Fibroblast of skin of left quadriceps (primary cell): ENCODE measurements at regions not wholly inside any gene's neighbourhood (a gene's known extent, or its start where the extent isn't known, plus 50 kb on each side); places are given as distances from the start of the nearest gene placed in this dataset.
"Not testable (repeated sequence)": the region's sequence is repeated elsewhere in the genome, so short reads cannot be mapped to it uniquely, and the experiment has no call there.

ENCODE experiments used
- DNase-seq, 2 experiments: peaks; one replicate each; pipeline ENCODE4 v3.0.0-alpha.2; 2013; ENCODE audit warnings: low read depth in 2 of 2

- DNase-seq: no peak
These were observed 145.1 kb upstream of the NYAP2 start for GRCh38 chr2:225254363-225254762.

GRCh38 chr2:225244933-225245332 is 154.6 kb upstream of the NYAP2 start:
- DNase-seq: no peak

DNA sequence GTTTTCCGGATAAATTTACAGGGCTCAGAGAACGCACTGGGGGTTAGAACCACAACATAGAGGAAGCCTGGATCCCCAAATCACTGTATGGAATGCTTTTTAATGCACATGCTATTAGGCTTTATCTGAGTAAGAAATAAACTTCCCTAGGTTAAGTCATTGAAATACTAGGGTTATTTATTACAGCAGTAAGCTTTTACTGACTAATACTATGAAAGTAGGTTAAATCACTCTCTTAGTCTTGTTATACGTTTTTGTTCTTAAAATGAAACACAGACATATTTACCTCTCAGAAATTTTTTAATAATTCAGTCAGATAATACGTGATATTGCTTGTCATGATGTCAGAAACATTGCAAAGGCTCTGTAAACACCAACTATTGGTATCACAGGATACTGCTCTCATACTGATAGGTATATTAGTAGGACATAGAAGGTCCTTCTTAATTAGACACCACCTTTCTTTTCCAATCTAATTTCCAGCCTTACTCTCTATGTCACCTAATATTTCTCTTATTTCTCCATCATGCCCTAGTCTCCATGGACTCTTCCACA is 162.7 kb upstream of the NYAP2 start:
- no peak for DNase-seq

GRCh38 chr2:225233234-225233633 is 166.3 kb upstream of the NYAP2 start:
- peak in 1 of 2 experiments; percentile 1 for DNase-seq

- DNase-seq: no peak
These were observed 167.6 kb upstream of the NYAP2 start for GRCh38 chr2:225231900-225232299.

- DNase-seq: not testable (repeated sequence)
These were observed 170.2 kb upstream of the NYAP2 start for GRCh38 chr2:225229346-225229745.

DNA sequence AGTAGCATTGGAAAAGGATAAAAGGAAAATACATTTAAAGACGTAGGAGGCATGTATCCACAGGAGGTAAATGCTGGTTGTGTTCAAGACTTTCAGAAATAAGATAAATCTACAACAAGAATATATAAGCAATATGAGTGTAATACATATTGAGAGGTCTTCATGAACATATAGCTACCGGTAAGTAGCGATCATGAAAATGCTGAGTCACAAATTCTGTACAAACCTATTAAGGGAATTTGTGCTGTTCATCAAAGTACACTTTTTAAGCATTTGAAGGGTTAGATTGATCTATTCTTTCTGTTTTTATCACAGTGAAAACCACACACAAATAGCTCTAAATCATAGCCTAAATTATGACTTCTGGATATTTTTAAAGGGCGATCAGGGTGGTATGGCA is 173.1 kb upstream of the NYAP2 start:
- DNase-seq: no peak

GRCh38 chr2:225223301-225223700 is 176.2 kb upstream of the NYAP2 start:
- DNase-seq: no peak

- no peak for DNase-seq
These were observed 165.2 kb upstream of the DOCK10 start for GRCh38 chr2:225207471-225207870.

DNA sequence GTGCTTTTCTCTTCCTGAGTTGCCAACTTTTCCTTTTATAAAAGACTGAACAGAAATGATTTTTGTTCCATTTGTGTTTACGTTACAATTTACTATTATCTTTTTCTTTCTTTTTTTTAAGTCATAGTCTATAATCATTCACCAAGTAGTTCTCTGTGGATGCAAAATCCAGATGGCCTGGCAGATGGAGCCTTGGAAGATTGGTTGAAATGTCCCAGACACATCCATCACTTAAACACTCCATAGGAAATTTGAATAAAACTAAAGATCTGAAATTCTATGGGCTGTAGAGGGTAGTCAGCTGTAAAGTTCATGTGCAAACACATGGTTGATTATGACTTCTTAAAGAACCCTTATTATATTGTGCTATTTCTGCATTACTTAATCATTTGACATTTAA is 164.8 kb upstream of the DOCK10 start:
- no peak for DNase-seq

- DNase-seq: no peak
These were observed 154.3 kb upstream of the DOCK10 start for GRCh38 chr2:225196579-225196978.

DNA sequence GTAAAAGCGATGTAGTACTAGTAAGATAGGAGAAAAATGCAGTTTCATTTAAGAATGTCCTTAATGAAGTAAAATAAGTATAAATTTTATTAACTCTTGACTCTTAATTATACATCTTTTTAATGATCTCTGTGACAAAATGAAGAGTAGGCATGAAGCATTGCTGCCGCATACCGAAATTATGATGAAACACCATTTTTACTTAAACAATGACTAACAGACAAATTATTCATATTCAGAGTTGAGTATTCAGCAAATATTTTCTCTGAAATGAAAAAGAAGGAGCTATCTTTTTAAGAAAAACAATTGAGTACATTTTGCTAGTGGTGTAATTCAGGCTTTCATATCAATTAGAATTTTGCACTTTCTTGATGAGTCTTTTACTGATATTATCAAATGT is 150.6 kb upstream of the DOCK10 start:
- DNase-seq: no peak

DNA sequence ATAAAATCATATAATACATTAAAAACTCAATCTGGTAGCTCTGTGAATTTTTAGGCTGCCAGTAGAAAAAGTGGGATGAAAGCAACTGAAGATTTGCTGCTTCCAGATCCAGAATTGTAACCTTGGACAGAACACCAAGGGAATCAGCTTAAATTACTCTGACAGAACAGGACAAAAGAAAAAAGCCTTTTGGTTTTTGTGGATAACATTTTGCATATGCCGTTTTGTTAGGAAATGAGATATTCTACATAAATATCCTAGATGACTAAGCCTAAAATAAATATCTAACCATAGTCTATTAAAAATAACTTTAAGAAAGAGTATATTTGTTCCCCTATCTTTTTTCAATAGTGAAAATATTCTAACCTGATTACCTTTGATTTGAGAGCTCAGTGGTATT is 148.7 kb upstream of the DOCK10 start:
- DNase-seq: no peak

GRCh38 chr2:225184948-225185347 is 142.7 kb upstream of the DOCK10 start:
- no peak for DNase-seq

- DNase-seq: no peak
These were observed 139.9 kb upstream of the DOCK10 start for GRCh38 chr2:225182126-225182525.

GRCh38 chr2:225177098-225177497 is 134.8 kb upstream of the DOCK10 start:
- peak; percentile 46 to 48 for DNase-seq

DNA sequence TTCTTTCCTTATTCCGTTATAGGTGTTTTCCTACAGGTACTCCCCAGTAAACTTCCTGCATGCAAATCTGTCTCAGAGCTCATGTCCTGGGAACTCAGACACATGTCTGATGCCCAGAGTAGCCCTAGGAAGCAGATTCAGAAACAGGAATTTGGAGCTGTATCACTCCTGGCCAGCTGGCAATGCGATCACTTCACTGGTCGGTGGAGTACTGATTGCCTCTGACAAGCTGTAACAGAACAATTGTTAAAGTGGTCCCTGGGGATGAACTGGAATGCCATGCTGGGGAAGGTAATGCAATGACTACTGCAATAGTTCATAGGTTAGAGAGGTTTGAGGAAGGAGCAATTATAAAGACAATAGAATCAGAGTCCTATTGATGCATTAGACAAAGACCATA is 131.6 kb upstream of the DOCK10 start:
- DNase-seq: no peak

- DNase-seq: no peak
These were observed 129.1 kb upstream of the DOCK10 start for GRCh38 chr2:225171350-225171749.

- DNase-seq: no peak
These were observed 127.9 kb upstream of the DOCK10 start for GRCh38 chr2:225170162-225170561.

GRCh38 chr2:225169396-225169795 is 127.1 kb upstream of the DOCK10 start:
- no peak for DNase-seq

GRCh38 chr2:225165052-225165451 is 122.8 kb upstream of the DOCK10 start:
- peak; percentile 66 to 69 for DNase-seq

DNA sequence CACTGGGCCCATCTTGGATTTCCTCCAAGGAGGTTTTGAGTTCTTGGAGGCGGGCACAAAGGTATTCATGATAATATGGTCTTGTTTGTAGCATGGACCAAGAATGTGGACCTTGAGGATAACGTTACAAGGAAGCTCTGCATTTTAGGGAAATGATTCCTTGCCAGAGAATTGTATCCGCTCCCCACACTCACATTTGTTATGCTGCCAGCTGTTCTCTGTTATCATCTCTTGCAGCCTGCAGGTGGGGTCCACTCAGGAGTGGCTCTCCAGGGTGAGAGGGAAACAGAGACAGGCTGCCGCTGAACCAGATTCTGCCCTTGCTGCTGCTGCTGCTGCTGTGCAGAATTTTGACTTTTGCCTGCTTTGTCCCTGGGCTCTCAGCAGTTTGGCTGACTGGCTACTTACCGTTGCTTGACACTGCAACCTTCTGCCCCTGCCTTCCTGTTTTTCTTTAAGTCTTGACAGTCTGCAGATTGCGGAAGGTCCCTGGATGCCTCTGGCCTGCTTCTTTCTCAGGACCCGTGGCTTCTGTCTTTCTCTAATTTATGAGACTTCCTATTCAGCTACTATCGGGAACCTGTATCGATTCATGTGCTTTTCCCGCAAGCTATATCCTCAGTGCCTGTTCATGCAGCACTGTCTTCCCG is 122.3 kb upstream of the DOCK10 start:
- no peak for DNase-seq

DNA sequence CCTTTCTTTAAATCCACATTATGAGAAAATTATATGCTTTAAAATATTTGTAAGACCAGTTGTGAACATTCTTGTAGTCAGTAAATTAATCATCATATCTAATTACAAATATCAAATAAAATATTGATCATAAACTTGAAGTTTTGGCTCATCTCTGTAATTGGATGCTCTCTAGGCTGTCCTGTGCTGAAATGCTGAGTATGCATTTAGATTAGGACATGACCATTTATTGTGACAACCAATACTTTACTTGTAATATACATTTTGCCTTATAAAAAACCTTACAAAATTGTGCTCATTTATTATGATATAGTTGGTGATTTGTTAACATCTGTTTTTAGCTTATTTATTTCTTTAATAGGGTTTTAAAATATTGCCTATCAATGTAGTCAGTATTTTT is 116.1 kb upstream of the DOCK10 start:
- no peak for DNase-seq

DNA sequence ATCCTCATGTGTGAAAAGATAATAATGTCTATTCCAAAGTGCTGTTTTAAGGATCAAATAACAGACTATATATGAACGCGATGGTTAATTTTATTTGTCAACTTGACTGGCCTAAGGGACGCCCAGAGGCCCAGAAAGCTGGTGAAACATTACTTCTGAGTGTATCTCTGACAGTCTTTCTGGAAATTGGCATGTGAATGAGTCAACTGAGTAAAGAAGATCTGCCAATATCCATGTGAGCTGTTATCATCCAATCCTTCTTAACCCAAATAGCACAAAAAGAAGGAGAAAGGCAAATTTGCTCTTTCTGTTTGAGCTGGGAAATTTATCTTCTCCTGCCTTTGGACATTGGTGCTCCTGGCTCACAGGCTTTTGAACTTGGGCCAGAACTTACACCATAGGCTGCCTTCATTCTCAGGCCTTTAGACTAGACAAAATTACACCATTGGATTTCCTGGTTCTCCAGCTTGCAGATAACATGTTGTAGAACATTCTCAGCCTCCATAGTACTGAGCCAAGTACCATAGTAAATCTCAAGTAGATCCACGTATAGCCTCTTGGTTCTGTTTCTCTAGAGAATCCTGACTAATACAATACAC is 114.7 kb upstream of the DOCK10 start:
- no peak for DNase-seq
